ENCODE measurements at regions not wholly inside any gene's neighbourhood (a gene's known extent, or its start where the extent isn't known, plus 50 kb on each side); places are given as distances from the start of the nearest gene placed in this dataset.

DNA sequence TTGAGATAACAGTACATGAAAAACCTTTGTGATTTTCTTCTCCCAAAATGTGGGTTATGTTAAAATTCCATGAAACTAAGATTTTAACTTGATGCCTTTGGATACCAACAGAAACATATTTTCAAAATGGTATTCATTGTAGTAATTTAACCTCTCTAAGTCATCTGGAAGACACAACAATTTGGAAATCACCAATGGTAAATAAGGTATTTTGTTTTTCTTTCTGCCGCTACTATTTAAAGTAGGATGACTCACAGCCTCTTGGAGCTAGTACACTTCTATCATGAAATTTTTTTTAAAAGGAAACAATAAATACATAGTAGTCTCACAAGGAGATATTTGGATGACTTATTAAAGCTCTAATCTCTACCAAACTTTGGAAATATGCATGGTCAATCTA is 291.6 kb upstream of the VEPH1 start:
- DNase-seq = no peak

DNA sequence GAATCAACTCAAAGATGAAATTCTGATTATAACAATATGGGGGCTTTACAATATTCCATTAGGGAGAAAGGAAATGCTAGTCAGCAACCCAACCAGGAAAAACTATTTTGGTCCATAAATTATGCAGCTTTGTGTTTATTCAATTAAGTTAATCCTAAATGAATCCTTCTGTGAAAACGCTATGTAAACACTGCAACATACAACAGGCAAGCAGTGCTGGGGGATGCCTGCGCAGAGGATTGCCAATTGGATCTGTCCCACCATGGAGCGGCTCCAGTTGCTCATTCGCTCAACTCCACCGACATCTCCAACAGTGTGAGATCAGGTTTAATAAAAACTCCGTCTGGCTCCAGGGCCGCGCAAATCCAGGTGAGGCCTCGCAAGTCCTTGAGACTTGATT is 290.5 kb upstream of the VEPH1 start:
- no peak for DNase-seq

DNA sequence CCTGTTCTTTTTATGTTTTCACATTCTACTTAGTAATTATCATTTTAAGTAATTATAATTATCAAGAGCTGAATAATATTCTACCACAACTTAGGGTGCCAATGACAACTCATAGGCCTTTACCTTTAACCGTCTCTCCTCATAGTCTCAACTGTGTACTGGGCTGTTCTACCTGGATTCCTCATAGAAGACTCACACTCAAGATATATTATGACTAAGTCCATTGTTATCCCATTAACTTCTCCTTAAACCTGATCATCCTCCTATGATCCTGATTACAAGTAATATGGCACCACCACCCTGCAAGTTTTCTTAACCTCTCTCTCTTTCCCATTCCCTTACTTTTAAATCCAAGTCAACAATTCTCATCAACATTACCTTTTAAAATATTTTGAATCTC is 285.9 kb upstream of the VEPH1 start:
- DNase-seq = no peak

DNA sequence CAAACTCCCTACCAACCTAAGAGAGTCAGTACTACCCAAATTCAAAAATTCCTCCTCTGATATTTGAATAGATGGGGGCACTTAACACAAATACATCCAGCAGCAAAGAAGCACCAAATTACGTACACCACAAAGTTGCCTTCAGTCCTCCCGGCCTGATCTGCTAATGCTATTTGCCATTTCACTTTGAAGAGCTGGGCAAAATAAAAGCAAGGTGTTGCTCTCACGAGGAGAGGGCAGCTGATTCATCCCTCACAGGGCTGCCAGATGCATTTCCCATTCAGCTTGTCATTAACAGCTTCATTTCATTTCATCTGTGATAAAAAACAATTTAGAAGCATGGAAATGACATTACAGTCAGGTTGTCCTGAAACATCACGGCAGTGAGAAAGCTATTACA is 283.4 kb upstream of the VEPH1 start:
- DNase-seq = no peak

DNA sequence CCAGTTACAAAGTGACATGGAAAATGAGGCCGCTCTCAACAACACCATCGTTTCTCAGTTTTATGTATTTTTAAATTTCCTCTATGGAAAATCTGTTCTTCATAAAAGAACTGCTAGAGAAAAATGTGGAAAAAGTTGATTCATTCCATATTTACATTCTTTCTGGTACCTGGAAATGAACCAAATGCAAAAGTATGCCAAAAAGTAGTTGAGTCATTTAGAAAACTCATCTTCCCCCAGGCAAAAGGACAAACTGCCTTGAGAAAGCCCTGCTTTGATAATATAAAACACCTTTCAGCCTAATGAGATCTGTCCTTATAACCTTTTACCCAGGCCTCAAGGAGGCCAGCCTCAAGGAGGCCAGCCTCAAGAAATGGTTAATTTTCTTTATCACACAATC is 283.0 kb upstream of the VEPH1 start:
- no peak for DNase-seq

DNA sequence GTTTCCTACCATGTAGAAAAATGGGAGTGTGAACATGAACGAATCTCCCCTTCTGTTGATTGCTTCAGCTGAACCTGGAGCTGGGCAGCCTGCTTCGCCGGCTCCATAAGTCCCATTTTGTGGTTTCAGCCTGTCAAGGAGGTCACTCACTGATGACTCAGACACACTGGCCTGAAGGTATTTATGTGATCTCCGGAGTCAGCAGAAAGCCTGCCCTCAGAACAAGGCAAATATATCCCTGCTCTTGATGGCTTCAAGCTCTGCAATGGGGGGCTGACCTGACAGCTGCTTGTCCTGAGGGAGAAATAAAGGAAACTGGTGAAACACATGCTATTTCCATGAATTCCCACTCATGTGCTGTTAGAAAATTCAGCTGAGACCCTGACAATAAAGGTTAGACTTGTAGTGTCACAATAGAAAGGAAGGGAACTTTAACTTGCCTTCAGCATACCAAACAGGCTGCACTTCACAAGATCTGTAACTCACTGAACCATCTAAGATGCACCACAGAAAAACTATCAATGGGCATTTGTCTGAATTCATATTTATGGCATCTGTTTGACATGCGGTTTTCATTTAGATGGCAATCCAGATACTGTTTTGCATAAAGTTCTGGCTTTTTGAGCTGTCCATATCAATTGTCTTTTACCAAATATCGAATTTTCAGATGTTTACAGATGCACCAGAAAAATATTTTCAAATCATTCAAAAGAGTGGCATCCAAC is 282.0 kb upstream of the VEPH1 start:
- DNase-seq = no peak

DNA sequence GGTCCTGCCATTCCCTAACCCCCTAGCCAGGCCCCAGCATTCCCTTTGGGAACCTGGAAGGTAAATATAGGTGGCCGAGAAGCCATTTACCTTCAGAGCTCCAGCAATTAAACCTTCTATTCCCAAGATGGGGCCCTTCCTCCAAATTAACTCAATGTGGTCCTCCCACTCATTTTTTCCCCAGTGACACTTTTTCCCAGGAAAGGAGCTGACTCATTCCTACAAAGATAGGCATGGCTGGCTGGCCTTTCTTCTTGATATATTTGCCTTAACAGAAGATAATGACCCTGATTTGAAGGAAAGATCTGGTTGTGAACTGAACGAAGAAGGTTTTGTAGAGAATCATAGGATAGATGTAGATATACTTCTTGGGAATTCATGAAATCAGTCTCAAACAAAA is 279.0 kb upstream of the VEPH1 start:
- no peak for DNase-seq

DNA sequence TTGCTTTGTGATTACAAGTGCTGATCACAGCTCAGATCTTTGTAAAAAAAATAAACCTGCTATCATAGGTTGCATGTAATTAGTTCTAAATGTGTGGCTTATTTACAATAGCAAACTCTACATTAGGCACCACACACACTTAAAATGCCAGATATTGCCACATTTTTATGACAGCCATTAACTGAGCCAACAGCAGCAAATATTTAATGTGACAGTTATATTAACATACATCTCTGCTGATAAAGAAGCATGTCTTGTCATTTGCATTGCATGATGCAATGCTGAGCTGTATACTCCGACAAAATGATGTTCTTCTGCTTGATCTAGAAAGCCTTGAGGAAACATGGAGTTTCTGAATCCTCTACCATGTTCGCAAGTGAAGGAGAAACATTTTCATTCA is 273.6 kb upstream of the VEPH1 start:
- DNase-seq = no peak

DNA sequence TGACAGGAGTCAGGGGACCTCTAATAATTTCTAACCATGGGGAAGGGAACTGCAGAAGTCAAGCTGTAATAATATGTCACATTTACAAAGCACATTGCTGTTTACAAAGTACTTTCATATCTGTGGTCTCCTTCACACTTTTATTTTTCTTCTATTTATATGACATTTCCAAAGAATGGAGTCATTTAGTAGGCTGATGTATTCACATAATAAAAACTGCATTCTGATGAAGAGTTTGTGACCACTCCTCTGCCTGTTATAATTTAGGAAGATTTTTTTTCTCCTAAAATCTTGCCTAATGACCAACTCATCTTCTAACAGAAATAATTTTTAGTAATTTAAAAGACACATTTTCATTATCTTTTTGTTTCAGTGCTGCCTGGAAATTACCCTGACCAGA is 272.2 kb upstream of the VEPH1 start:
- no peak for DNase-seq

DNA sequence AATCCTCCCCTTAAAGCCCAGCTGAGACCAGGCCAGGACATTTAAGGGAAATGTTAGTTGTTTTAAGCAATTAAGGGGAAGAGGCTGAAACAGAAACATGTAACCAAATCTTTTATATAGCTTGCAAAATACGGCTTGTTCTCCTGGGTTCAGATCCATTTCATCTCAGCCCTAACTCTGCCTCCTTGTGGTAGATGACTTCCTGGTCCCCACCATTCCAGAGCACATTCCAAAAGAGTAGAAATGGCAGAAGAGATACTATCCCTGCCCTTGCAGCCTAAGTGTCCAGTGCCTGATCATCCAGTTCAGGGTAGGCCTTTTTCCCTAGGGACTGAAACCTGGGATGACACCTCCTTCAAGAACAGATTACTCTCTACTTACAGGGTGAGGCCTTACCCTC is 266.2 kb upstream of the VEPH1 start:
- DNase-seq = no peak

DNA sequence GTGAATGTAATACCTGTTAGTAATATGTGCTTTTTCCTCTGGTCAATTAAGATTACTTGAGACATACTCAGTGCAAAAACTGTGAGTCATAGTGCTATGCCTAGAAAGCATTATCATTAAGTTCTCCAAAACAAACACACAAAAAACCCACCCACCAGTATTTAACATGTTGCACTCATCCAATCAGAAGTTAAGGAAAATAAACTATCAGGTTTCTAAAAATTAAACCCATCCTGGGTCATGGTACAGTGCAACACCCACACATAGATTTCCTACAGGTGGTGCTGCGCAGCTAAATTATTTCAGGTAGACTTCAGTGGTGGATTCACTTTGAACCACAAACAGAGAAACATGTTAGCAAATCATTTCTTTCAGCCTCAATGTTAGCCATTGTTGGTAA is 264.4 kb upstream of the VEPH1 start:
- DNase-seq = no peak

DNA sequence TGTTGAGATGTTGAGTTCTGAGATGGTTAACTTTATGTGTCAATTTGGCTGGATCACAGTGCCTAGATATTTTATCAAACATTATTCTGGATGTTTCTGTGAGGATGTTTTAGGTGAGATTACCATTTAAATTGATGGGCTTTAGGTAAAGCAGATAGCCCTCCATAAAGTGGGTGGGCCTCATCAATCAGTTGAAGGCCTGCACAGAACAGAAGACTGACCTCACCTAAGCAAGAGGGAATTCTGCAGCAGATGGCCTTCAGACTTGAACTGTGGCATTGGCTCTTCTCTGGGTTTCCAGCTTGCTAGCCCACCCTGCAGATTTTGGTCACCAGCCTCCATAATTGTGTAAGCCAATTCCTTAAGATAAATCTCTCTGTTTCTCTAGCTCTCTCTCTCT is 260.4 kb upstream of the VEPH1 start:
- no peak for DNase-seq

DNA sequence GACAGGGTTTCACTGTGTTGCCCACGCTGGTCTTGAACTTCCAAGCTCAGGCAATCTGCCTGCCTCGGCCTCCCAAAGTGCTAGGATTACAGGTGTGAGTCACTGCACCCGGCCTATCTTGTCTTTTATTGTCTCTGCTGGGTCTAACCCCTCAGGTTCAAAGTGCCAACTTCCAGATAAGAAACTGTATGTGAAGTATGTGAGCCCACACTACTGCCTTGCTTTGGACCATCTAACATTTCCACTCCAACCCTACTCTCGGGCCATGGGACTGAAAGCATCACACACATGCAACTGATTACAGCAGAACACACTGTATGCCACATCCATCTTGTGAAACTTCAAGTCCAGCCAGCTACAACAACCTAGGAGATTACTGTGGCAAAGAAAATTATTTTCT is 256.1 kb upstream of the VEPH1 start:
- no peak for DNase-seq

DNA sequence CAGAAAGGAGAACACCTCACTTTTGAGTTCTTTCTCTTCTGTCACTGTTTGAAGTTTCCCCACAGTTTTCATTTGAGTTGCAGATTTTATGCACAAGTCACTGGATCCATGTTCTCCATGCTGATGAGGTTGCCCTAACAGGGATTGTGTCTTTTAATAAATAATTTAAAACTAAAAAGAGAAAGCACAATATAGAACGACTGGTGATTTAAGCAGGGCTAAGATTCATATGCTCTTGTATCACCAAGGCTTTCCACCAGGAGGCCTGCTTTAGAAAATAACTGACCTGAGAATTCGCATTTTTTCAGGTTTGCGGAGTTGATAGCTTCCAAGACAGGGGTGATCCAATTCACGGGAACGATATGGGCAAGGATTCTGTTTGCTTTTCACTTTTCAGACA is 252.0 kb upstream of the VEPH1 start:
- no peak for DNase-seq

DNA sequence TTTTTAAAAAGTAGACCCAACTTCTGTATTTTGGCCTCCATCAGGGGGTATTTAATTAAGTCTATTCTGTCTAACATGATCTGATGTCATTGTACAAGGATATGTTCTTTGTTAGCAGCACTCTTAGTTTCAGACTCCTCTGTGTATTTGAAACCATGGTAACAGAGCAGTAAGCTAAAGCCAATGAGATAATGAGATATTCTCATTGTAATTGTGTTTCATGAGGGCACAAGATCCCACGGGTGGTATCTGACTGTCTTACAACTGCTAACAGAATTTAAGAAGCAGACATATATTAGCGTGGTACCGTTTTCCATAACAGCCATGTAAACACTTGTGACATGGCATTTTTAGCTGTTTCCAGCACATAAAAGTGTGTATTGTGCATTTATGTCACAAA is 251.2 kb upstream of the VEPH1 start:
- no peak for DNase-seq

DNA sequence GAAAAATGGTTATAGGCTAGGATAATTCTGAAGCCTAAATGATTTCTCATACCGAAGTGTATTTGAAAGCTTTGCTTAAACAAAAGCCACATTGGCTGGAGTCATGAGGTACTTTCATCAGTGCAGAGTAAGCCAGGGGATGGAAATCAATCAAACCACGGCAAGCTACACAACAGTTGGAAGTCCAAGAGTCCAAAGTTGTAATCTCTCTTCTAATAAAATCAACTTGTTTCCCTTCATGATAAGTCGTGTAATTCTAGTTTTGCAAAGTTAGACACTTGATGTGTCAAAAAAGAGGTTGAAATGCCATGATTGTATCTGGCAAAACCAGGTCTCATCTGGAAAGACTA is 250.5 kb upstream of the VEPH1 start:
- DNase-seq = no peak

DNA sequence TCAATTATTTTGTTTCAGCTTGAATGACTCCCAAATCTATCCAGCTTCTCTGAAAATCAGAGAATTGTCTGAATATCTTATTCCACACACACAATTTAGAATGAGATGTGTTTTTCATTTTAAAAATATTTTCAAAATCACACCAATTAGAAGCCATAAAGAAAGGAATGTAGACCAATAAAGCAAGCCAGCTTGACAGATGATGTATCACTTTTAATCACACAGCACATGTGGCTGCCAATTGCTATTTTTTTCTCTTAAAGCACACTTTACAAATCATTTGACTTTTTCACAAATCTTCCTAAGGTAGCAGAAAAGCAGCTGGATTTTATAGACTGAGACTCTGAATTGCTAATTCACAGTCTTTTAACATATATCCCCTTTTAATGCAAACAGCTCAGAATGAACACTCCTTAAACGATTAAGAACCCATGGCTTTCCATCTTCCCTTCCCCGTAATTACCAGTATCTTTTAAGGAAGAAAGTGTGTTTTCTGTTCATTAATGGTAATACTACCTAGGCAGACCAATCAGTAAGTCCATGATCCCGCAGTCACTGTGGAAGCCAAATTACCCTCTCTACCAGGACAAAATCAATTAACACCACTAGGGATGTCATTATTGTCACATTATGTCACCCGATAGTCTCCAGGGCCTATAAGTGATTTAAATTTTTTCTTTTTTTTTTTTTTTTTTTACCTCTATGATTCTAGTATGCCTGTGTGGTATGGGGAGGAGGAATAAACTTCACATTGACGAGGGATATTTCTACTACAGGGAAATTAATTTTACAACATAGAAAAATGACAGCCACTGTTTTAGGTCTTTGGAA is 250.0 kb upstream of the VEPH1 start:
- DNase-seq = no peak

DNA sequence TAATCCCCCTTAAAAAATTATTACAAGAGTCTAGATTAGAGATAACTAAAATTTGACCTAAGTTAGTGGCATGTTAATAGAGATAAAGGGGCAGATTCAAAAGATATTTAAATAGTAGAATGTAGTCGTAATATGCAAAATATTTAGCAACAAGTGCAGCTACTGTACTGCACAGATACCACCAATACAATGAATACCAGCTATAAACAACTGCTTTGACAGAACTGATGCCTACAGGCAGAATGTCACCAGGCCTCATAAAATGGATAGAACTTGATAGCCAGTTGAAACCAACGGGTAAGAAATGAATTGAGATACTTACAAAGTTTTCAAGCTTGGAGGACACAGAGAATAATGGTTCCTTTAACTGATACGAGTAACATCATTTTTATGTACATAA is 249.3 kb upstream of the VEPH1 start:
- DNase-seq = no peak

DNA sequence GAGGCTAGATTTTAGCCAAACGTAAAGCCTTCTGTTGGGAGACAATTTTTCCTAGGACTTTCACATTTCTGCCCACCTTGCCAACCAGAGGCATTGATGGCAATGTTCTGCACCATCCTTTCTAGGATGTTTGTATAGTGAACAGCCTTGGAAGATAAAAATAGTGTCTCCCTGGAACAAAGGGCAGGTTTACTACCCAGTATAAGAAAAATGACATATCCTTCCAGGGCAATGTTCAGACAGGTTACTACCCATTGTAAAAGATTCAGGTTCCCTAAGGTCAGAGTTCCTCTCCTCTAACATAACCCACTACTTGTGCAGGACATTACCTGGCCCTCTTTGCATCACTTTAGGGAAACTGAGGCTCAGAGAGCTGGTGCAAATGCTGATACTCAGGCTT is 248.2 kb upstream of the VEPH1 start:
- no peak for DNase-seq

DNA sequence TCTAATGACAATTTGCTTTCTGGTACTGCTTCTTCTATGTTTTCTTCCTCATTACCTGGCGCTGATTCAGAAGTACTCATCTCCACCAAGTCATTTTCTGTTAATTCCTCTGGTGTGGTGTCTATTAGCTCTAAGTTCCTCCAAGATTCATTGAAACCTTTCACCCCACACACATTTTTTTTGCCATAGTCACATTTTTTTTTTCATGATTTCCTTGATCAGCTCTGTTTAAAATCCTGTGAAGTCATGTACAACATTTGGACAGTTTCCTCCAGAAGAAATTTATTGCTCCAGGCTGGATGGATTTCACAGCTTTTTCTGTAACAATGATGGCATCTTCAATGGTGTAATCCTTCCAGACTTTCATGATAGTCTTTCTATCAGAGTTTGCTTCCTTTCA is 243.2 kb upstream of the VEPH1 start:
- no peak for DNase-seq

DNA sequence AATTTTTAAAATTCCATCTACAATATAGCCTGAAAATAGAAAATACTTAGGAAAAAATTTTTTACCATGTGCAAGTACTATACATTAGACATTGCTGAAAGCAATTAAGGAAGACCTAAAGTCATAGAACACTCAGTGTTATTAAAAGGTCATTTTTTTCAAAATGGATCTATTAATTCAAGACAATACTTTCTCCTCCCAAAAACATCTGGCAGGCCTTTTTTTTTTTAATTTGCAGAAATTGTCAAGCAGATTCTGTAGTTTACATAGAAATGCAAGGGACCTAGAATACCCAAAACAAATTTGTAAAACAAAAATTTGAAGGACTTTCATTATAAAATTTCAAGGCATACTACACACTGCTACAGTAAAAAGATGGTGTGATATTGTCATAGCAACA is 238.4 kb upstream of the VEPH1 start:
- DNase-seq = no peak

DNA sequence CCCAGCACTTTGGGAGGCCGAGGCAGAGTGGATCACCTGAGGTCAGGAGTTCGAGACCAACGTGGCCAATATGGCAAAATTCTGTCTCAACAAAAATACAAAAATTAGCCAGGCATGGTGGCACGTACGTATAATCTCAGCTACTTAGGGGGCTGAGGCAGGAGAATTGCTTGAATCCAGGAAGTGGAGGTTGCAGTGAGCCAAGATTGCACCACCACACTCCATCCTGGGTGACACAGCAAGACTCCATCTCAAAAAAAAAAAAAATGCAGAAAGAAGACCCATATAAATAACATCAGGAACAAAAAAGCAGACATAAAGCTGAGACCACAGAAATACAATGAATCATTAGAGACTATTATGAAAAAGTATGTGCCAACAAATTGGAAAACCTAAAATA is 235.2 kb upstream of the VEPH1 start:
- no peak for DNase-seq

DNA sequence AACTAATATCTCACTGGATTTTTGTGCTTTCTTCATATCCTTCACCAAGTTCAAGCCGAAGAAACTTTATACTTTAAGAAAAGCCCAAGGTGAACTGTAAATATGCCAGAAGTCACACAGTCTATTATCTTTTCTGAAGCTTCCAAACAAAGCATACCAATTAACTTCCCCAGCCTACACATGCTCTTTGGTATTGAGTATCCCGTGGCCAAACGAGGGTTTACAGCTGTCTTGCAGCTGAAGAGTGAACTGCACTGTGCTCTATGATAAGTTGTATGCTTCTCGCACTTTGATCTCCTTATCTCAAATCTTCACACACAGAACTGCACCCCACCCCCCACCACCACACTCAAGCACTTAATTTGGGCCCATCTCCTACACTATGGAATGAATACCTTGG is 215.6 kb upstream of the VEPH1 start:
- DNase-seq = no peak

DNA sequence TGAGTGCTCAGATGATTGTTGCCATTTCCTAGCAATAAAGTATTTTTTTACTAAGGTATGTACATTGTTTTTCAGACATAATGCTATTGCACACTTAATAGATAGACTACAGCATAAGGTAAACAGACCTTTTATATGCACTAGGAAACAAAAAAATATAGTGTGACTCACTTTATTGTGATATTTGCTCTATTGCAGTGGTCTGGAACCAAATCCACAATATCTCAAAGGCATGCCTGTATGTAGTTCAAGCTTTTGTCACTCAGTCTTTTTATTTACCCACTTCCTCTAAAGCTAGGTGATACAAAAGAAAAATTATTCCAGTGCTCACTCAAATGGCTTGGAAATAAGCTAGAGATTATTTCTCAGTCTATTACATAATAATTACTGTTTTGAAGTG is 209.9 kb upstream of the VEPH1 start:
- no peak for DNase-seq

DNA sequence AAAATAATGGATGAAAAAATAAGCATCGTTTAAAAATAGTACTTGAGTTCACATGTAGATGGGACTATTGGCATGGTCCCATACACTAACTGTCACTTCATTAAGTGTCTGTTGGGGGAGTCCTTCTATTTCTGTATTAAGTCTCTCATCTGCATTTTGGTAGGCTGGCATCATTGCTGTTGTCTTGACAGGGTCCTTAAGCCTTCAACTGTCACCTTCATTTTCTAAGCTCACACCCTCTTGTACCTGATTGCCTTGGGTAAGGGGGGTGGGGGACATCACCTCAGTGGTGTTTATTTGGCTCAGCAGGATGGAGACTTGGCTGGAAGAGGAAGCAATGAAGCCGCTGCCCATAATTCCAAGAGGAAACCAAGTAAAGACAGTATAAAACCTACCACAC is 202.0 kb upstream of the VEPH1 start:
- DNase-seq = no peak

Data from activated naive CD4-positive, alpha-beta T cell treated with anti-CD3 and anti-CD28 coated beads, Interleukin-2, amount 50 U/mL, for 16 hours (primary cell).